Transverse colon (tissue), 4 donors: ENCODE measurements at regions not wholly inside any gene's neighbourhood (a gene's known extent, or its start where the extent isn't known, plus 50 kb on each side); places are given as distances from the start of the nearest gene placed in this dataset.

ENCODE experiments used
- DNase-seq: peaks from one replicate; pipeline ENCODE4 v3.0.0-alpha.2; 2019
- H3K27ac ChIP-seq, 4 donors: fragments of 200-600 bp; sonication (generic); 2 replicates each; pipeline ENCODE4 v1.5.1; 2016 to 2018; ENCODE audit warnings: inconsistent platforms in 4 of 4
- H3K27me3 ChIP-seq: fragments of 200-600 bp; sonication (generic); 2 replicates; pipeline ENCODE4 v1.5.1; 2017; ENCODE audit warnings: inconsistent platforms
- H3K36me3 ChIP-seq, 4 donors: fragments of 200-600 bp; sonication (generic); 2 replicates each; pipeline ENCODE4 v1.5.1; 2017 to 2019; ENCODE audit warnings: inconsistent platforms in 4 of 4
- H3K4me1 ChIP-seq, 4 donors: fragments of 200-600 bp; sonication (generic); 2 replicates each; pipeline ENCODE4 v1.5.1; 2017 to 2020; ENCODE audit warnings: inconsistent platforms in 4 of 4
- H3K4me3 ChIP-seq, 4 donors: fragments of 200-600 bp; sonication (generic); 1 replicate in 1 of 4; 2 replicates in 3 of 4; pipeline versions ENCODE4 v1.5.1 to v1.6.1; 2017 to 2019; ENCODE audit warnings: inconsistent platforms in 4 of 4
- H3K9me3 ChIP-seq, 2 donors: fragments of 200-600 bp; sonication (generic); 2 replicates each; pipeline ENCODE4 v1.5.1; 2017 to 2019; ENCODE audit warnings: inconsistent platforms in 2 of 2
- CTCF ChIP-seq, 5 experiments: fragments of 200-600 bp in 3 of 5; fragments of 450-650 bp in 2 of 5; sonication (generic) in 3 of 5; IDR thresholded peaks; 1 replicate in 2 of 5; 2 replicates in 3 of 5; pipeline ENCODE4 v1.5.1; 2016 to 2017; ENCODE audit warnings: antibody characterized with exemption in 5 of 5, inconsistent platforms in 3 of 5, mild to moderate bottlenecking in 2 of 5, moderate library complexity in 1 of 5
- EP300 ChIP-seq: sonication (generic); formaldehyde crosslinking; IDR thresholded peaks from one replicate; pipeline ENCODE4 v1.6.1; 2017; ENCODE audit warnings: antibody characterized with exemption, low read depth
- POLR2A ChIP-seq: fragments of 450-650 bp; IDR thresholded peaks from one replicate; pipeline ENCODE4 v1.6.1; 2016; ENCODE audit warnings: antibody characterized with exemption, mild to moderate bottlenecking, moderate library complexity
- POLR2AphosphoS5 ChIP-seq, 3 donors: sonication (generic); formaldehyde crosslinking; IDR thresholded peaks; one replicate each; pipeline ENCODE4 v1.6.1; 2016; ENCODE audit warnings: antibody characterized with exemption in 3 of 3
- WGBS, 2 donors: methylation state at CpG; one replicate each; pipeline ENCODE4 v1.1.5; 2018; ENCODE audit warnings: low coverage in 1 of 2; 5-methylcytosine and 5-hydroxymethylcytosine counted together
- in situ Hi-C, 4 donors: fragments of 200-750 bp; cut with MboI; loops; one replicate each; pipeline versions ENCODE4 v1.15.0 to v1.15.1; 2017; ENCODE audit warnings: low sequenced_read_pairs in 3 of 4, low pct_ligation_motif_present in 1 of 4, low pct_unique_long_range_greater_than_20kb in 1 of 4
- intact Hi-C: fragments of 100-400 bp; cut with DNase I; formaldehyde crosslinking; loops from one replicate; pipeline ENCODE4 v1.15.1; 2023; ENCODE audit warnings: low total_unique reads

GRCh38 chr10:69693886-69694285 lies 63.8 kb downstream of the FAM241B start:
- Histone ChIP-seq H3K4me3 (no peak overlapping the region), H3K9me3 (no peaks in the 10 kb centered on the region), H3K36me3 (no peaks in the 10 kb centered on the region), H3K4me1 (no peaks in the 10 kb centered on the region), H3K27ac (no peak overlapping the region), H3K27me3 (no peaks in the 10 kb centered on the region)
- intact Hi-C loops (no loop called here), in situ Hi-C loops (no loop called here)
- DNase-seq, result no peak
- TF ChIP-seq CTCF (IDR thresholded peaks at IDR 0.05), result no peak

- no peaks in the 10 kb centered on the region for H3K4me1 ChIP-seq
- intact Hi-C loops, result no loop called here
- no peak overlapping the region for H3K27ac ChIP-seq
- no peak overlapping the region for H3K4me3 ChIP-seq
- TF ChIP-seq EP300 (no peak), CTCF (IDR thresholded peaks at IDR 0.05) (peak; percentile 32 to 46 (median 39)), POLR2A (no peak), POLR2AphosphoS5 (IDR thresholded peaks at IDR 0.05) (no peak)
- H3K9me3 ChIP-seq, result no peaks in the 10 kb centered on the region
- 54 to 67% methylated on average over 8 to 9 of the region's 9 CpGs for WGBS, 2 donors
- DNase-seq, result no peak
- no peaks in the 10 kb centered on the region for H3K36me3 ChIP-seq
- in situ Hi-C loops, result no loop called here
- H3K27me3 ChIP-seq, result no peaks in the 10 kb centered on the region
These were observed 66.2 kb downstream of the FAM241B start for GRCh38 chr10:69696073-69696731.

GRCh38 chr10:69697006-69697405 lies 67.0 kb downstream of the FAM241B start:
- no peak for DNase-seq
- 50% methylated on average over 4 of the region's 4 CpGs; no CpG with 5 or more reads in 1 of the 2 donors for WGBS, 2 donors
- in situ Hi-C loops, result no loop called here
- intact Hi-C loops, result no loop called here
- no peak overlapping the region for H3K4me3 ChIP-seq
- peaks cover 8% of the 10 kb centered on the region for H3K27me3 ChIP-seq
- H3K36me3 ChIP-seq, result no peaks in the 10 kb centered on the region
- no peak overlapping the region for H3K27ac ChIP-seq
- no peak for TF ChIP-seq POLR2AphosphoS5 (IDR thresholded peaks at IDR 0.05)
- TF ChIP-seq CTCF (IDR thresholded peaks at IDR 0.05), result no peak
- no peak for TF ChIP-seq EP300
- TF ChIP-seq POLR2A, result no peak
- no peaks in the 10 kb centered on the region for H3K4me1 ChIP-seq
- H3K9me3 ChIP-seq, result no peaks in the 10 kb centered on the region

GRCh38 chr10:69703256-69703655 lies 73.2 kb downstream of the FAM241B start:
- in situ Hi-C loops, result no loop called here
- no peak for DNase-seq
- no peak for TF ChIP-seq CTCF (IDR thresholded peaks at IDR 0.05)
- TF ChIP-seq POLR2A, result no peak
- TF ChIP-seq POLR2AphosphoS5 (IDR thresholded peaks at IDR 0.05), result no peak
- TF ChIP-seq EP300, result no peak
- intact Hi-C loops, result no loop called here
- Histone ChIP-seq H3K4me1 (no peaks in the 10 kb centered on the region), H3K27me3 (peaks cover 9% of the 10 kb centered on the region), H3K36me3 (no peaks in the 10 kb centered on the region), H3K4me3 (no peak overlapping the region), H3K9me3 (peaks cover 0 to 9% of the 10 kb centered on the region in 2 donors), H3K27ac (no peak overlapping the region)
- WGBS, 2 donors, result 52 to 58% methylated on average over 2 to 3 of the region's 3 CpGs
